ENCODE measurements at regions not wholly inside any gene's neighbourhood (a gene's known extent, or its start where the extent isn't known, plus 50 kb on each side); places are given as distances from the start of the nearest gene placed in this dataset.

GRCh38 chr1:87686671-87687070 is 358.0 kb downstream of the LMO4 start:
- FAIRE-seq (no peak), DNase-seq (ENCODE audit: low read depth, low spot score) (no peak), ATAC-seq (no peak)
- Histone ChIP-seq H3K27ac (ENCODE audit: control insufficient read depth, insufficient read depth) (no peak overlapping the region), H3K9me3 (replicated peaks; ENCODE audit: control insufficient read depth, insufficient read depth, low read length) (no peaks in the 10 kb centered on the region), H3K4me3 (no peak overlapping the region), H3K36me3 (ENCODE audit: control insufficient read depth in 2 of 2, insufficient read depth in 2 of 2, low read length in 1 of 2) (no peaks in the 10 kb centered on the region), H3K27me3 (replicated peaks in 1 of 2; ENCODE audit: control insufficient read depth in 2 of 2, insufficient read depth in 2 of 2, low read length in 1 of 2) (no peaks in the 10 kb centered on the region; a peak in 1 of 4 replicates), H2AFZ (ENCODE audit: control insufficient read depth, low read depth, low read length) (no peak overlapping the region), H3K79me2 (ENCODE audit: control insufficient read depth, insufficient read depth, low read length) (no peaks in the 10 kb centered on the region), H3K4me2 (ENCODE audit: control insufficient read depth, insufficient read depth) (no peak overlapping the region), H3K4me1 (ENCODE audit: control insufficient read depth, insufficient read depth, low read length) (no peaks in the 10 kb centered on the region), H3K9ac (ENCODE audit: control insufficient read depth, insufficient read depth, low read length) (no peak overlapping the region), H4K20me1 (ENCODE audit: control insufficient read depth, insufficient read depth) (no peaks in the 10 kb centered on the region)
- ChIA-PET RAD21 (ENCODE audit: unreplicated experiment) (no interaction called here), POLR2A (no interaction called here), SMC1A (ENCODE audit: uncharacterized antibody, unreplicated experiment) (no interaction called here), CTCF (no interaction called here)
- intact Hi-C loops (cut with micrococcal nuclease; ENCODE audit: unreplicated experiment) (no loop called here), in situ Hi-C loops (cut with MboI) (no loop called here)
- TF ChIP-seq, protein P1, sequence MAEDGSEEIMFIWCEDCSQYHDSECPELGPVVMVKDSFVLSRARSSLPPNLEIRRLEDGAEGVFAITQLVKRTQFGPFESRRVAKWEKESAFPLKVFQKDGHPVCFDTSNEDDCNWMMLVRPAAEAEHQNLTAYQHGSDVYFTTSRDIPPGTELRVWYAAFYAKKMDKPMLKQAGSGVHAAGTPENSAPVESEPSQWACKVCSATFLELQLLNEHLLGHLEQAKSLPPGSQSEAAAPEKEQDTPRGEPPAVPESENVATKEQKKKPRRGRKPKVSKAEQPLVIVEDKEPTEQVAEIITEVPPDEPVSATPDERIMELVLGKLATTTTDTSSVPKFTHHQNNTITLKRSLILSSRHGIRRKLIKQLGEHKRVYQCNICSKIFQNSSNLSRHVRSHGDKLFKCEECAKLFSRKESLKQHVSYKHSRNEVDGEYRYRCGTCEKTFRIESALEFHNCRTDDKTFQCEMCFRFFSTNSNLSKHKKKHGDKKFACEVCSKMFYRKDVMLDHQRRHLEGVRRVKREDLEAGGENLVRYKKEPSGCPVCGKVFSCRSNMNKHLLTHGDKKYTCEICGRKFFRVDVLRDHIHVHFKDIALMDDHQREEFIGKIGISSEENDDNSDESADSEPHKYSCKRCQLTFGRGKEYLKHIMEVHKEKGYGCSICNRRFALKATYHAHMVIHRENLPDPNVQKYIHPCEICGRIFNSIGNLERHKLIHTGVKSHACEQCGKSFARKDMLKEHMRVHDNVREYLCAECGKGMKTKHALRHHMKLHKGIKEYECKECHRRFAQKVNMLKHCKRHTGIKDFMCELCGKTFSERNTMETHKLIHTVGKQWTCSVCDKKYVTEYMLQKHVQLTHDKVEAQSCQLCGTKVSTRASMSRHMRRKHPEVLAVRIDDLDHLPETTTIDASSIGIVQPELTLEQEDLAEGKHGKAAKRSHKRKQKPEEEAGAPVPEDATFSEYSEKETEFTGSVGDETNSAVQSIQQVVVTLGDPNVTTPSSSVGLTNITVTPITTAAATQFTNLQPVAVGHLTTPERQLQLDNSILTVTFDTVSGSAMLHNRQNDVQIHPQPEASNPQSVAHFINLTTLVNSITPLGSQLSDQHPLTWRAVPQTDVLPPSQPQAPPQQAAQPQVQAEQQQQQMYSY (CRISPR knock-in tag; IDR thresholded peaks at IDR 0.05), result no peak
- whole genome bisulfite sequencing (ENCODE audit: insufficient coverage, insufficient replicate concordance, low lambda C conversion rate, missing lambda C conversion rate), result 55% methylated on average over 1 of the region's 1 CpG
- no TSS peak for BruUV-seq (replicated peaks)

GRCh38 chr1:87688136-87688535 is 359.5 kb downstream of the LMO4 start:
- in situ Hi-C loops (cut with MboI), result no loop called here
- TF ChIP-seq YY1 (IDR thresholded peaks at IDR 0.05; ENCODE audit: low read depth, low read length) (no peak), HDGF (IDR thresholded peaks at IDR 0.05) (no peak)
- no peak overlapping the region for H2AFZ ChIP-seq (ENCODE audit: control insufficient read depth, low read depth, low read length)
- H3K9ac ChIP-seq (ENCODE audit: control insufficient read depth, insufficient read depth, low read length), result no peak overlapping the region
- no peaks in the 10 kb centered on the region; a peak in 1 of 4 replicates for H3K27me3 ChIP-seq (replicated peaks in 1 of 2; ENCODE audit: control insufficient read depth in 2 of 2, insufficient read depth in 2 of 2, low read length in 1 of 2)
- no peak overlapping the region for H3K4me3 ChIP-seq
- H3K4me2 ChIP-seq (ENCODE audit: control insufficient read depth, insufficient read depth), result no peak overlapping the region
- H4K20me1 ChIP-seq (ENCODE audit: control insufficient read depth, insufficient read depth), result no peaks in the 10 kb centered on the region
- no peaks in the 10 kb centered on the region for H3K9me3 ChIP-seq (replicated peaks; ENCODE audit: control insufficient read depth, insufficient read depth, low read length)
- no TSS peak for BruUV-seq (replicated peaks)
- CTCF ChIA-PET, result no interaction called here
- H3K36me3 ChIP-seq (ENCODE audit: control insufficient read depth in 2 of 2, insufficient read depth in 2 of 2, low read length in 1 of 2), result no peaks in the 10 kb centered on the region
- RAD21 ChIA-PET (ENCODE audit: unreplicated experiment), result no interaction called here
- SMC1A ChIA-PET (ENCODE audit: uncharacterized antibody, unreplicated experiment), result no interaction called here
- H3K4me1 ChIP-seq (ENCODE audit: control insufficient read depth, insufficient read depth, low read length), result no peaks in the 10 kb centered on the region
- no peak overlapping the region for H3K27ac ChIP-seq (ENCODE audit: control insufficient read depth, insufficient read depth)
- H3K79me2 ChIP-seq (ENCODE audit: control insufficient read depth, insufficient read depth, low read length), result no peaks in the 10 kb centered on the region
- 57% methylated on average over 5 of the region's 5 CpGs for WGBS (ENCODE audit: insufficient coverage, insufficient replicate concordance, low lambda C conversion rate, missing lambda C conversion rate)
- FAIRE-seq (no peak), DNase-seq (ENCODE audit: low read depth, low spot score) (no peak), ATAC-seq (no peak)
- POLR2A ChIA-PET, result no interaction called here
- intact Hi-C loops (cut with micrococcal nuclease; ENCODE audit: unreplicated experiment), result no loop called here

Data from GM12878 (cell line).